GM21529 (cell line): ENCODE measurements at regions not wholly inside any gene's neighbourhood (a gene's known extent, or its start where the extent isn't known, plus 50 kb on each side); places are given as distances from the start of the nearest gene placed in this dataset.
A peak's percentile ranks its signal among the peaks of the same experiment; 100 is the strongest.

Experiments
- ATAC-seq: cut with Tn5 transposase; IDR thresholded peaks from one replicate; pipeline ENCODE4 v1.9.1; 2021; ENCODE audit not compliant: unreplicated experiment

DNA sequence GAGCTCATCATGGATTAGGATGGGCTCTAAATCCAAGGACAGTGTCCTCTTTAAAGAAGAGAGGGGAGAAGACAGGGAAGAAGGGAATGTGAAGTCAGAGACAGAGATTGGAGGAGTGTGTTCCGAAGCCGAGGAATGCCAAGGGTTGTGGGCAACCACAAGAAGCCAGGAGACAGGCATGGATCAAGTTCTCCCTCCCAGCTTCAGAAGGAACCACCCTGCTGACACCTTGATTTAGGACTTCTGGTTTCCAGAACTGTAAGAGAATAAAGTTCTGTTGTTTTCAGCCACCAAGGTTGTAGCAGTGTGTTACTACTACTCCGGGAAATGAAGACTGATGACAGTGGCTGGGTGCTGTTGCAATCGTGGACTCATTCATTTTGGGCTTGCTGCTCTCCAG lies 120.1 kb downstream of the RPS12 start:
- ATAC-seq, result no peak

DNA sequence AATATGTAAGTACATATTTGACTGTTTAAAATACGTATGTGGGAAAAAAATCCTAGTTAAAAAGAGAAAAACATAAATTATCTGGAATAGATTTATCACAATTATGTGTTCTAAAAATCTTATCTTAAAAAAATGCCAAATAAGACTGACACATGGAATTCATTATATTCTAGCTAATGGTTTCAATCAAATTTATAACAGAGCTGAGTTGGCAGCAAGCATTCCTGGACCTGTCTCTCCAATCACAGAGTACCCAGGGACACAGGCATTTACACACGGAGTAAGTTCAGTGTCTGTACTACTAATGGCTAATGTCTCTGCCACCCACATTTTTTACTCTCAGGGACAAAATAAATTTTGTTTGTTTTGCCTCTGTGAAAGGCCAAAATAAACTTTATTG lies 122.3 kb downstream of the RPS12 start:
- no peak for ATAC-seq

DNA sequence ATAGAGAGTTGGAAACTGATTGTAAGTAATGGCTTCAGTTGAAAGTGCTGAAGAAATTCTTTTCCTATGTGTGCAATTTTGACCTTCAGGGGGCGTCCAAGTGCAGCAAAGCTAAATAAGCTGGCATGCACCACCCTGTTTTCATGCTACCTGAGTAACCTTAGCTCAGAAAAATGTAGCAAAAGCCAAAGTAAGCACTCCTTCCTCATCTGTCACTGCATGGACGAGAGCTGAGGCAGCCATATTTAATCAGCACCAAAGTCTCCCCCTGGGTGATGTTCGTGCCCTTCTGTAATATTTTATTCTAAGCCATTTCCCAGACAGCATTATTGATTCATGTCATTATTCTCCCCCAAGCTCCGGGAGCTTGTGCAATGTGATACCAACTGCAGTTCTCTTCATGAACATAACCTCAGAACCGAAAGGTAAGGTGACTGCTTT lies 123.1 kb downstream of the RPS12 start:
- peak; percentile 51 for ATAC-seq

DNA sequence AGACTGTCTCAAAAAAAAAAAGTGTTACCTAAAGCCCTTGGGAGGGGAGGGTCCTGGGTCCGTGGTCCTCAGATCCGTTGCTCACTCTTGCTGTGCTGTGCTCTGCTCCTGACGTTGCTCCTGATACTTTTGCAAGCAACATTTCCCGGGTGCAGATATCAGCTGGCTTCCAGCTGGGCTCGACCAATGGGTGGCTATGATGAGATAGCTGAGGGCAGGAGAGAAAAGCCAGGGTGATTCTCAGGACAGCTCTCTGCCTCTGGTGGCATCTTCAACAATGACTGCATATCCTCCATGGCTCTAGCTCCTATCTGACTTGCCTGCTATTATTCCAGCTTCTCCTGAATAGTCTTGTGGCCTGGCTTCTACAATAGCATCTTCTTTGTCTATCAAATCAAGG lies 134.5 kb downstream of the RPS12 start:
- ATAC-seq, result no peak

DNA sequence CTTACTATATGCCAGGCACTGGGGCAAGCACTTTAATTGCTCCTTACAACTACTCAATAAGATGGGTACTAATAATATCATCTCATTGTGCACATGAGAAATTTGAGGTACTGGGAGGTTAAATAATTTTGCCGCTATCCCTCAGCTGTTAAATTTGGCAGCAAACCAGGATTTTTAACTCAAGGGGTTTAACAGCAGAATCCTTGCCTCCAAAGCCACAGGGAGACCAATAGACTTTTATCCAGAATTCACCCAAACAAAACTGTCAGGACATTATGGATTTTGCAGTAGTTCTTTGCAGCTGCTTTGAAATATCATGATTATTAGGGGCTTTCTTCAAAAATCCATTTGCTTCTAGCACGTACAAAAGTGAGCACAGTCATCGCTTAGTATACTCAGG lies 136.2 kb downstream of the RPS12 start:
- no peak for ATAC-seq

DNA sequence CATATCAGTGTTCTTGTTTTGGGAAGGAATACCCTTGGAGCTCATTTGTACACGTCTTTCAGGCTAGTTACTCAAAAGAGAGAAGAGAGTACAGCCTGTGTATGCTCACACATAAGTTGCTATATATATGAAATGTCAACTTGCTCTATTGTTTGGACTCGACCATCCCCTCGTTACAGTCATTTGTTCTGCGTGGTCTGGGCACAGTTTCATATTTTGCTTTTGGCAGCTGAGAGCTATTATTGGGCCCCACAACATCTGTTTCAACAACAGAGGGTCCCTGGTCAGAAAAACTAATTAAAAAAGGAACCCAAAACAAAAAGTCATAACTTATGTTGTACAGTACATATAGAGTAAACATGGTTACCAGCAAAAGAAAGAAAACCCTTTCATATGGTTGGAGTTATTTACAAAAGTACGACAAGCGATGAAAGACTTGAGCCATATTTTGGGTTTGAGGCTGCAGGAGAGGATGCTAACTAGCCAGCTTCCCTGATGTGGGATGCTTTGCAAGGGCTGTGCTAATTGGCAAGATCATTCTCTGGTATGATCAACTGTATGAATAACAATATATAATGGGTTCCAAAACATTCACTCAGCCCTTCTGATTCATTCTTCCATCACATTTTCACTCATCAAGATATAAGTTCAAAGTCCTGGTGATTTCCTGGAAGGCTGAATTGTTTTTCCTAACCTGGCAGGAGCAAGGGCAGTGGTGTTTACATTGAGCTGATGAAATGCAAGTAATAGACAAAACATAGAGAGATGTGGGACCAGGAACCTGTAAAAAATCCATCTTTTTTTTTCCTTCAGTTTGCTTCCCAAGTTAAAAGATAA lies 137.9 kb downstream of the RPS12 start:
- ATAC-seq, result no peak

DNA sequence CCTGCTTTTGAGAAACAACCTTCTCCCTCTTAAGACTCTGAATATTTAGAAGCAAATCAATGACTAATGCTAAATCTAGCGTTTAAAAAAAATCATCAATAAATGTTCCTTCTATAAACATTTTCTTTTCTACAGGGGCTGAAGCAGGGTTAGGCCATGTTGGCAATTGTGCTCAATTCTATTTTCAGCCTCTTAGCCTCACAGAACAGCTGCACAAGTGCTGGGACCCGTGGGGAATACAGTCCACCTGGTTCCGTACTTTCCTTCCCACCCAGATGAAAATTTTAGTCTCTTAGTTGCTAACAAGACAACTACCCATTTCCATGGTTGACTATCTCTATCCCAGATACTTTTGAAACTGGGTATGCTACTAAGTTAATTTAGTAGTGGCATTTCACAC lies 138.6 kb downstream of the RPS12 start:
- ATAC-seq, result no peak

DNA sequence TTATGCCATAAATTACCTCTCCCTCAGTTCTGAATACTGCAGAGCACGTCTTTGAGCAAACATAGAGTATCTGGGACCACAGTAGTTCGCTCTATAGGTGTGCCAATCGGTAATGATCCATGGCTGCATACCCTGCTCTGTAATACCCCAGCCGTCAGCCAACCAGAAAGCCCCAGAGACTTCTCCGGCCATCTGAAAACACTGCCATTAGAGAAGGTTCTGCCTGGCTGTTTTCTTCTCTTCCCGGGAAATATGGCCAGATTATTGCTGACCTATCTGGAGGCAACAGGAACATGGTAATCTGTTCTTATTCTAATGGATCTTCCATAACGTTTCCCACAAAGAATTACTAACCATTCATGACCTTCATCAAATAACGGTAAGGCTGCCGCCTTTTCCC lies 139.9 kb downstream of the RPS12 start:
- ATAC-seq, result no peak

DNA sequence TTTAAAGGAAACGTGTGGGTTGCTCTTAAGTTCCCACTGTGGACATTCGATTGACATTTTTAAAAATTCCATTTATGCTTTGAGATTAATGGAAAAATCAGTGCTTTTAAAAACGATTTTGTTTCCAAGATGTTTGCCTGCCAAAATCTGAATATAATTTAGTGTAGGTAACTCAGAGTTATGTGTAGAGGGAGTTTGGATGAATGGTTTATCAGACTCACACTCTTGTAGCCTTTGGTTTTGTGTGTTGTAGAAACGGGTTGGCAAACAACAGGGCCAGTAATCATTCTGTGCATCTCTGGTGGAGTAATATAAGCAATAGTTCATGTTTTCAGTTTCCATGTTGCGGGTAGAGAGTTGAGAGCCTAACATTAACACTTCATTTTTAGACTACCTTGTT lies 140.6 kb downstream of the RPS12 start:
- no peak for ATAC-seq

DNA sequence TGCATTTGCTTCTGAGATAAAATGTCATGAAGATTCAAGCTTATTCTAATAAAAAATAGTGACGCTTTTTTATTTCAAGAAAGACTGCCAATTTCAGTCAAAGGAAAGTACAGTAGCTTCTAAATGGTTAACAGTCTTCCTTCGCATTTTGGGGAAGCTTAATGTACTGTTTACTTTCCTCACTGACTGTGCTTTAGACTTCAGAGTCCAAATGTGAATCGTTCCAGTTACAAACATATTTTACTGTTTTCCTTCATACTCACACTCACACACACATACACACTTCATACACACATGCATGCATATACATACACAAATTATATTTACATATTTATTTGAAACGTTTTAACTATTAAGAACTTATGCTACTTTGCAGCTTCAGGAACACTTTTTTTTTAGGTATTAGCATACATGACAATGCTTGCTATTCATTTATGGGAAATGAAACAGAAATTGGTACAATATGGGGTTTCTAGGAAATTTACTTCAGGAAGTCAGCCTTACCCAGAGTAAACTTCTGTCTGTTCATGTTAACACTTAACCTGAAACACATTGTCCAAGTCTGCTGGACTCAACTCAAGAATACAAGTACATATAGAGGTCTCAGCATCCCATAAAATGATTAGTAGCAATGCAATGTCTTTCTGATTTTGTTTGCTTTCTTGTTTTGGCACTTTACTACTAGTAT lies 145.4 kb downstream of the RPS12 start:
- ATAC-seq, result no peak

DNA sequence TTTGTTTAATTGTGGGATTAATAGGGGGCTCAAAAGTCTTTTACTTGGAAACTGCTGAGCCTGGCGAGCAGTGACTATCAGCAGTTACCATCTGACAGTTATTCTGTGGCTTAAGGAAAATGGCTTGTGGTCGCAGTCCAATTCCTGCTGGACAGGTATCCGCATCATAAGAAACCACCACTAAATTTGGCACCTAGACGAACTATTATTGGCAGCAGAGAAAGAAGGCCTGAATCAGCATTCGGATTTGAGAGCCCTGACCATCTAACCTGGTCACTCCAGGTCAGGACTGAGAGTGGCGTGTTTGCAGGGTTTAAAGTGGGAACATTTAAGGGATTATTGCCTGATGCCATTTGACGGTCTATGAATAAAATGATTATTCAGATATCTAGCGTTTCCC lies 146.4 kb downstream of the RPS12 start:
- no peak for ATAC-seq

DNA sequence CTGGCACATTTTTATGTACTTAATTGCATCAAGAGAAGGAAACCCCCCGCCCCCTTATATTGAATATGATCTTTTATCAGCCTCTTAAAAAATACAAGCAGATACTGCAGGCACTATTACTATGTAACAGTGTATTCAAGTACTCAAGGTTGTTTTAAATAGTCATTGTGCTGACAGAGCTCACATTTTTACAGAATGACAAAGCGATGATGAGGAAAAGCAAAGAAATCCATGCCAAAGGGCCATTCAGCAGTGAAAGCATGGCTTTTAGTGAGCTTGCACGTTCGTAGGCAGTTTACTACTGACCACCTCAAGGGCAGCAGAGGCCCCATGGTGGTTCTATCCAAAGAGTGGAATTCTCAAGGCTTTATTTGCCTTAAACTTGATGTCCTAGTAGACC lies 146.8 kb downstream of the RPS12 start:
- no peak for ATAC-seq

DNA sequence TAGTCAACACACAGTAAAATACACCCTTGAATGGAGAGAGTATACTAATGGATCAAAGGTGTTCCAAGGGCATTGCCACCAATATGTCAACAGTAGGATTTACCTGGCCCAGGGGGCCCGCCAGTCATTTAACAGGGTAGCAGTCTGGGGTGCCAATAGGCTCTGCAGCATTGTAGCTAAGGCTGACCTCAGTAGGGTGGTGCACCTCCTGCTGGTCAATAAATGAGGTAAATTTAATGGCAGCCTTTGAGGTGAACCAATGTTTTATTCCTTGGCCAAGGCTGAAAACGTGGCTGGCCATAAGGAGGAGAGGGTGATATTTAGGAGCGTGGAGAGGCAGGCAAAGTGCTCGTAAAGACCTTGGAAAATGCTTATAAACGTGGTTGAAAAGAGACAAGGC lies 147.2 kb downstream of the RPS12 start:
- ATAC-seq, result no peak

DNA sequence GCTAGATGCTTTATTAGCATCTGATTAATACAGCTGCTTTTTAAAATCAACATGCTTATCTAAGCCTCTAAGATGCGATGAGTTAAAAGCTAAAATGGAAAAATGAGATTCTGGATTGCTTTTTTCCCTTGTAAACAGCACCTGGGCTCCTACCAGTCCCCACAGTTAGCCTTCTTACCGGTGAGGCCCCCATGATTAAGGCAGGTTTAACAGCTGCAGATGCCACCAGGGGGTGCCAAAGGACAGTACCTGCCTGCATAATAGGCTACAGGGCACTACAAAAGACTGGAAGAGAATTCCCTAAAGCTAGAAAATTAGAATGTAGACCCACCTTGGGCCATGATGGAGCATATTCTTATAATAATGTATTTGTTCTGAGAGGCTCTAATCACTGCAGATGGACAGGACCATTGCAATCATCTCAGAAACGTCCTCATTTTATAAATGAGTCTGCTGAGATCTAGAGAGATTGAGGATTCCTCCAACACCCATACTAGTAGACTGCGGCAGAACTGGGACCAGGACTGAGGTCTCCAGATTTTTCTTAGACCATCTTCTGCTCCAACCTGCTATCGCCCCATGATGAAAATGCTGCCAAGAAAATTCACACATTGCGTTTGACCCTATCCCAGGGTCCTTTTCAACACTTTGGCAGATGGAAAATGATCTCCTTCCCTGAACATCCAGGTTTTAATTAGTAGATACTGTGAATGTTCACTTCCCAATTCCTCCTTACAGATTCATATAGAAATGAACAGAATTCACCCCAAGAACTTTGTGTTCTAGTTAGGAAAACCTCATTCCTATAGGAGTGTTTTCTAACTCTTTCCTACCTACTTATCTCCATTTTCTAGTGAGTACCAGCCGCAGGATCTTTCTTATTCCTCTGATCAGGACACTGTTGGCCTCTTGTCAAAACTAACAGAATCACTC lies 148.8 kb downstream of the RPS12 start:
- peak; percentile 81 for ATAC-seq

DNA sequence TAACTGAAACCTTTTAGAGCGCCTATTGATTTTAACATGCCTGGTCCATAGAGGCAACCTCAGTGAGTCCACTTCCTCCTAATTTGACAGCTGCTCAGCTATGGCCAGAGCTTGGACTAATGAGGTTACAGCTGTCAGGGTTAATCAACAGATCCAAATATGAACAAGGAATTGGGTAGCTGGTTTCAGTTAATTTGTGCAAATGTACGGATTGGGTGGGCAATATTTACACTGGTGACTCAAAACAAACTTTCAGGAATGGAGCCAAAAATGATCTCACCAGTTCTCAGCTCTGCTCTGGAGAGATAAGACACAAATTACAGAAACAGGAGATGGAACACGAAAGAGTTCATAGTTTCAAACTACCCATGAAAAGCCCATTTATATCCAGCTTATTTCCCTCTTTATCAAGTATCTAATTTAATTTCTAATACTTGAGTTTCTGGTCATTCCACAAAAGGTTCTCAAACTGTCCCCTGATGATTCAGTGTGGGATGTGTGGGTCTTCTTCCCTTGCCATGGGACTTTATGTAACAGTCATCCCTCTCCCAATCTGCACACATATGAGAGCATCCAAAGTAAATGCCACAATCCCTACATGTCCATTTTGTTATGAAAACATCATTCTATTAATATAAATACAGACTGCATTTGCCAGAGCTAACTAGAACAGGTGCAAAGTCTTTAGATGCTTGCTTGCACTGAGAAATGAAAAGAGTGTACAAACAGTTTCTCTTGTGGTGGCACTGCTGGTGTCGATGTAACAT lies 149.9 kb downstream of the RPS12 start:
- ATAC-seq, result no peak

DNA sequence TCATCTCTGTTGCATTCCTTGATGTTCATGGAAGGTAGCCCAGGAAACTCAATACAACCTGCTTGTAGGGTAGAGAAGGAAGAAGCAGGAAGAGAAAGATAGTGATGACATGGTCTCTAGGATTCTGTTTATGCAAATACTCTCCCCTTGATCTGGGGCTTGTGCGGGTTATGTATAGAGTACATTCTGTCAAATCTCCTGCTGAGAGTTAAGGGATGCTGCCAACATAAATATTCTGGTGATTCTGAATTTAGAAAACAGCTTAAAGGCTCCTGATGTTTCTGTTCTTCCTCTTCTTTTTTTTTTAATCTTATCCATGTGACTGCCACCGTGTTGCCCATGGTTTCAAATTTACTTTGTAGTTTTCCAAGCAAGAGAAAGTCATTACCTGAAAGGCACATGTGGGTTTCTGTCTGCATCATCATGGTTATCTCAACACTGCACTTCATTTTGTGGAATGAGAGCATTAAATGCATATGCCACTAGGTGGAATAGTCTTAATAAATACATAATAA lies 150.6 kb downstream of the RPS12 start:
- ATAC-seq, result no peak

DNA sequence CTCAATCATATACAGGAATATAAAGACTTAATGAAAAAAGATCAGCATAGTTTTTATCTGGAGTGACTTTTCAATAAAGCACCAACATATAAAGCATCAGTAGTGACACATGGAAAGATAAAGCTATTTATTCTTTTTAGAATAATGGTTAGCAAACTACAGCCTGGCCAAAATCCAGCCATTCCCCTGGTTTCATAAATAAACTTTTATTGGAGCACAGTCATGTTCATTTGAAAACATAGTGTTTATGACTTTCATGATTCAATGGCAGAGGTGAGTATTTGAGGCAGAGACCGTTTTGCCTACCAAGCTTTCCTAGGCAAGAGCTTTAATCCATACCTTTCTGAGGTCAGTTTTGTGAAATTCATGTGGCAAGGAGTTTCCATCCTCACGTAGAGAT lies 153.5 kb downstream of the RPS12 start:
- ATAC-seq, result no peak

DNA sequence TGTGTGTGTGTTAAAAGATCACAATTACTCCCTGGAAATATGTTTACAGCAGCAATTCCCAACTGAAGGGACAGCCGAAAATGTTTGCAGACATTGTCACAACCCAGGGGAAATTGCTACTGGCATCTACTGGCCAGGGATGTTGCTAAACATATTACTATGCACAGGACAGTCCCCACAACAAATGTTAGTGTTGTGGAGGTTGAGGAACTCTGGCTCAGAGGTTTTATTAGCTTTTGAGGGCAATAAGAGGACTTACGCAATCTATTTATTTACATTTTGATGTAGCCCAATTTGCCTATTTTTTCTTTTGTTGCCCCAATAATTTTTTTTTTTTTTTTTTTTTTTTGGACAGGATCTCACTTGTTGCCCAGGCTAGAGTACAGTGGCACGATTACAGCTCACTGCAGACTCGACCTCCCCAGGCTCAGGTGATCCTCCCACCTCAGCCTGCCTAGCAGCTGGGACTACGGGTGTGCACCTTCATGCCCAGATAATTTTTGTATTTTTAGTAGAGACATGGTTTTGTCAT lies 154.1 kb downstream of the RPS12 start:
- ATAC-seq, result no peak

DNA sequence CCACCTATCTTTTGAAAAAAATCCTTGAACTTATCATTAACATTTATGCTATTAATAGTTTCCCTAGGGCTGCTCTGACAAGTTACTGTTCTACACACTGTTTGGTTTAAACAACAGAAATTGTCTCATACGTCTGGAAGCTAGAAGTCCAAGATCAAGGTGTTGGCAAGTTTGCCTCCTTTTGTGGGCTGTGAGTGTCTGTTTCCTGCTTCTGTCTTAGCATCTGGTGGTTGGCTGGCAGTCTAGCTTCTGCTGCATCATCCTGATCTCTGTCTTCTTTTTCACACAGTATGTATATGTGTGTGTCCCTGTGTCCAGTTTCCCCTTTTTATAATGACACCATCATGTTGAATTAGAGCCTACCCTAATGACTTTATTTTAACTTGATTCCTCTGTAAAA lies 154.8 kb downstream of the RPS12 start:
- no peak for ATAC-seq

DNA sequence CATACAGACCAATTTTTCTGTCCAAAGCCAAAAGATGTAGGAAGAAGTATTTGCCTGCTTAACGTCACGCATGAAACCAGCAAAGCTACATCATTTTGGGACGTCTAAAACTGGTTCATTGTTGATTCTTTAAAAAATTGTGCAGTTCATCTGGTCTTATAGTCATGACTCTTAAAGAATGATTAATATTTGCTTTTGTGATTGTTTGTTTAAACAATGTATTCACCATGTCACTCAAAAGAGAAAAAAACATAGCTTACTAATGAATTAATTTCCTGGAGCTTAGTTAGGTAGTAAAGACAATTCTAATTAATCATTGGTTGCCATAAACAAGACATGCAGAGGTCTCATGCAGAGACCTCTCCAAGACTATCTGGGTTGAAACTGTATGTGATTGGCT lies 157.3 kb downstream of the RPS12 start:
- ATAC-seq, result no peak
